ENCODE measurements at regions not wholly inside any gene's neighbourhood (a gene's known extent, or its start where the extent isn't known, plus 50 kb on each side); places are given as distances from the start of the nearest gene placed in this dataset.

- Histone ChIP-seq H3K79me2 (ENCODE audit: insufficient read depth, low read length) (no peaks in the 10 kb centered on the region), H4K20me1 (ENCODE audit: insufficient read depth, low read length, poor library complexity, severe bottlenecking) (no peaks in the 10 kb centered on the region), H3K36me3 (ENCODE audit: insufficient read depth, low read length) (no peaks in the 10 kb centered on the region), H3K27me3 (ENCODE audit: insufficient read depth, low read length, poor library complexity, severe bottlenecking) (no peaks in the 10 kb centered on the region), H3F3A (ENCODE audit: low read depth) (no peaks in the 10 kb centered on the region), H3K9me3 (ENCODE audit: insufficient read depth, low read depth, low read length) (peaks cover 9% of the 10 kb centered on the region; the same call in 1 of the 2 replicates), H3K4me2 (ENCODE audit: low read depth, low read length, poor library complexity, severe bottlenecking) (no peak overlapping the region), H3K9ac (ENCODE audit: low read depth, low read length, poor library complexity, severe bottlenecking) (no peak overlapping the region), H3K4me1 (ENCODE audit: insufficient read depth, low read length, poor library complexity, severe bottlenecking) (no peaks in the 10 kb centered on the region), H2AFZ (ENCODE audit: low read length) (no peak overlapping the region), H3K4me3 (ENCODE audit: low read length, poor library complexity, severe bottlenecking) (no peak overlapping the region), H3K9me2 (replicated peaks; ENCODE audit: low read depth, low read length) (no peaks in the 10 kb centered on the region)
- no peak for TF ChIP-seq EZH2phosphoT487 (IDR thresholded peaks at IDR 0.05; ENCODE audit: borderline replicate concordance)
- TF ChIP-seq, protein P1, sequence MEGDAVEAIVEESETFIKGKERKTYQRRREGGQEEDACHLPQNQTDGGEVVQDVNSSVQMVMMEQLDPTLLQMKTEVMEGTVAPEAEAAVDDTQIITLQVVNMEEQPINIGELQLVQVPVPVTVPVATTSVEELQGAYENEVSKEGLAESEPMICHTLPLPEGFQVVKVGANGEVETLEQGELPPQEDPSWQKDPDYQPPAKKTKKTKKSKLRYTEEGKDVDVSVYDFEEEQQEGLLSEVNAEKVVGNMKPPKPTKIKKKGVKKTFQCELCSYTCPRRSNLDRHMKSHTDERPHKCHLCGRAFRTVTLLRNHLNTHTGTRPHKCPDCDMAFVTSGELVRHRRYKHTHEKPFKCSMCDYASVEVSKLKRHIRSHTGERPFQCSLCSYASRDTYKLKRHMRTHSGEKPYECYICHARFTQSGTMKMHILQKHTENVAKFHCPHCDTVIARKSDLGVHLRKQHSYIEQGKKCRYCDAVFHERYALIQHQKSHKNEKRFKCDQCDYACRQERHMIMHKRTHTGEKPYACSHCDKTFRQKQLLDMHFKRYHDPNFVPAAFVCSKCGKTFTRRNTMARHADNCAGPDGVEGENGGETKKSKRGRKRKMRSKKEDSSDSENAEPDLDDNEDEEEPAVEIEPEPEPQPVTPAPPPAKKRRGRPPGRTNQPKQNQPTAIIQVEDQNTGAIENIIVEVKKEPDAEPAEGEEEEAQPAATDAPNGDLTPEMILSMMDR (conservative IDR thresholded peaks at IDR 0.05; ENCODE audit: low read length), result no peak
Measured at GRCh38 chr22:48863965-48864528, 963.6 kb downstream of the BRD1 start.

DNA sequence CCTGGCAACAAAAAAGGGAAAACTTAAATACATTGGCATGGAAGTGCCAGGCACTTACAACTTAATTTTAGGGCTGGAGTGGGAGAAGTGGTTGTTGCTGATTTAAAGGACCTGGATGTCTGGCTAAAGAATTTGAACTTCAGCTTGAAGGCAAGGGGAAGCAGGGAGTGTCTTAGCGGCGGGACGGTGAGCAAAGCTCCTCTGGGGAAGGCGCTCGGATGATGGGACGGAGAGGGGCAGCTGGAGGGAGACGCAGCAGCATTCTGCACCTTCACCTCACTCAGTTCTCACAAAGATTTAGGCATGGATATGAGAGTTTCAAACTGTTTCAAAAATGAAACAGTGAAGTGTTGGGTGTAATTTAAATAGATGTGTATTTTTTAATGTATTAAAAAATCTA is 967.1 kb downstream of the BRD1 start:
- TF ChIP-seq, protein P1 (conservative IDR thresholded peaks at IDR 0.05; ENCODE audit: low read length), result no peak
- TF ChIP-seq EZH2phosphoT487 (IDR thresholded peaks at IDR 0.05; ENCODE audit: borderline replicate concordance), result no peak
- H3K27me3 ChIP-seq (ENCODE audit: insufficient read depth, low read length, poor library complexity, severe bottlenecking), result no peaks in the 10 kb centered on the region
- no peaks in the 10 kb centered on the region for H3K4me1 ChIP-seq (ENCODE audit: insufficient read depth, low read length, poor library complexity, severe bottlenecking)

GRCh38 chr22:48858856-48859255 is 968.8 kb downstream of the BRD1 start:
- Histone ChIP-seq H3K4me3 (ENCODE audit: low read length, poor library complexity, severe bottlenecking) (no peak overlapping the region), H3K4me2 (ENCODE audit: low read depth, low read length, poor library complexity, severe bottlenecking) (no peak overlapping the region), H3K9me2 (replicated peaks; ENCODE audit: low read depth, low read length) (no peaks in the 10 kb centered on the region), H4K20me1 (ENCODE audit: insufficient read depth, low read length, poor library complexity, severe bottlenecking) (no peaks in the 10 kb centered on the region), H3K4me1 (ENCODE audit: insufficient read depth, low read length, poor library complexity, severe bottlenecking) (no peaks in the 10 kb centered on the region), H3K9me3 (ENCODE audit: insufficient read depth, low read depth, low read length) (peaks cover 13% of the 10 kb centered on the region; the same call in 1 of the 2 replicates), H3K36me3 (ENCODE audit: insufficient read depth, low read length) (no peaks in the 10 kb centered on the region), H3K27me3 (ENCODE audit: insufficient read depth, low read length, poor library complexity, severe bottlenecking) (no peaks in the 10 kb centered on the region), H3F3A (ENCODE audit: low read depth) (no peaks in the 10 kb centered on the region), H3K9ac (ENCODE audit: low read depth, low read length, poor library complexity, severe bottlenecking) (no peak overlapping the region), H2AFZ (ENCODE audit: low read length) (no peak overlapping the region), H3K79me2 (ENCODE audit: insufficient read depth, low read length) (no peaks in the 10 kb centered on the region)
- no peak for TF ChIP-seq EZH2phosphoT487 (IDR thresholded peaks at IDR 0.05; ENCODE audit: borderline replicate concordance)
- TF ChIP-seq, protein P1 (conservative IDR thresholded peaks at IDR 0.05; ENCODE audit: low read length), result no peak

More for the DNA sequence above, 967.1 kb downstream of the BRD1 start:
- Histone ChIP-seq H3K4me3 (ENCODE audit: low read length, poor library complexity, severe bottlenecking) (no peak overlapping the region), H3K79me2 (ENCODE audit: insufficient read depth, low read length) (no peaks in the 10 kb centered on the region), H3K9ac (ENCODE audit: low read depth, low read length, poor library complexity, severe bottlenecking) (no peak overlapping the region), H3K9me3 (ENCODE audit: insufficient read depth, low read depth, low read length) (peaks cover 12% of the 10 kb centered on the region; the same call in 1 of the 2 replicates), H2AFZ (ENCODE audit: low read length) (no peak overlapping the region), H3K36me3 (ENCODE audit: insufficient read depth, low read length) (no peaks in the 10 kb centered on the region), H3K9me2 (replicated peaks; ENCODE audit: low read depth, low read length) (no peaks in the 10 kb centered on the region), H3K4me2 (ENCODE audit: low read depth, low read length, poor library complexity, severe bottlenecking) (no peak overlapping the region), H4K20me1 (ENCODE audit: insufficient read depth, low read length, poor library complexity, severe bottlenecking) (no peaks in the 10 kb centered on the region), H3F3A (ENCODE audit: low read depth) (no peaks in the 10 kb centered on the region)
